H1 (cell line): ENCODE measurements at regions not wholly inside any gene's neighbourhood (a gene's known extent, or its start where the extent isn't known, plus 50 kb on each side); places are given as distances from the start of the nearest gene placed in this dataset.

ENCODE experiments used
- CTCF ChIA-PET: fragments of 300-600 bp; sonication (Branson Sonifier 250); formaldehyde crosslinking; loops from one replicate; lab custom pipeline; 2021; ENCODE audit not compliant: partially characterized antibody; lab: Charles Lee
- POLR2A ChIA-PET: fragments of 300-600 bp; sonication (Branson Sonifier 250); formaldehyde crosslinking; loops from one replicate; lab custom pipeline; 2021; ENCODE audit warnings: inconsistent platforms; ENCODE audit not compliant: partially characterized antibody; lab: Charles Lee
- DNase-seq, 2 experiments: peaks; one replicate each; pipeline versions ENCODE4 v3.0.0 to v3.0.0-alpha.2; 2010 to 2022; ENCODE audit warnings: low spot score in 2 of 2, low read depth in 1 of 2, mixed read lengths in 1 of 2
- FAIRE-seq: peaks from 2 replicates; lab custom pipeline; 2011; peaks lifted over from hg19 to GRCh38; lab: Jason Lieb, UNC
- H2AFZ ChIP-seq: 2 replicates; pipeline ENCODE4 v1.8.1; 2012; ENCODE audit warnings: low read length, inconsistent platforms
- H2AK5ac ChIP-seq: 2 replicates; pipeline ENCODE4 v1.6.1; 2013; ENCODE audit warnings: low read depth, low read length
- H2BK120ac ChIP-seq: replicated peaks from 2 replicates; pipeline ENCODE3; 2013; ENCODE audit warnings: low read depth, low read length, inconsistent platforms
- H2BK12ac ChIP-seq: 2 replicates; pipeline ENCODE4 v1.6.1; 2013; ENCODE audit warnings: low read depth, low read length
- H2BK15ac ChIP-seq: 2 replicates; pipeline ENCODE4 v1.6.1; 2013; ENCODE audit warnings: low read length
- H2BK20ac ChIP-seq: 2 replicates; pipeline ENCODE4 v1.6.1; 2013; ENCODE audit warnings: low read length
- H2BK5ac ChIP-seq: 2 replicates; pipeline ENCODE4 v1.6.1; 2013; ENCODE audit warnings: low read depth, low read length
- H3K14ac ChIP-seq: 2 replicates; pipeline ENCODE4 v1.6.1; 2013; ENCODE audit warnings: inconsistent platforms; ENCODE audit not compliant: insufficient read length
- H3K18ac ChIP-seq: 2 replicates; pipeline ENCODE4 v1.6.1; 2013; ENCODE audit warnings: low read length; ENCODE audit errors: extremely low read depth
- H3K23ac ChIP-seq: 2 replicates; pipeline ENCODE4 v1.6.1; 2013; ENCODE audit warnings: inconsistent platforms; ENCODE audit not compliant: insufficient read length
- H3K23me2 ChIP-seq: 2 replicates; pipeline ENCODE4 v1.6.1; 2013; ENCODE audit warnings: low read depth, low read length
- H3K27ac ChIP-seq: 2 replicates; pipeline ENCODE4 v1.6.1; 2011; ENCODE audit warnings: low read depth, low read length, inconsistent platforms
- H3K27me3 ChIP-seq, 4 experiments: replicated peaks in 1 of 4; 1 replicate in 1 of 4; 2 replicates in 3 of 4; pipeline versions ENCODE4 v1.6.1 to v1.8.1; 2011 to 2013; ENCODE audit warnings: low read length in 3 of 4, mild to moderate bottlenecking in 3 of 4, inconsistent platforms in 2 of 4, mixed read lengths in 2 of 4, moderate library complexity in 1 of 4; ENCODE audit not compliant: control insufficient read depth in 3 of 4, insufficient read depth in 3 of 4; ENCODE audit errors: extremely low read depth in 1 of 4
- H3K36me3 ChIP-seq, 4 experiments: 2 replicates each; pipeline versions ENCODE4 v1.6.1 to v1.8.1; 2011 to 2013; ENCODE audit warnings: mild to moderate bottlenecking in 4 of 4, low read length in 3 of 4, moderate library complexity in 2 of 4, control low read depth in 1 of 4, inconsistent platforms in 1 of 4; ENCODE audit not compliant: insufficient read depth in 4 of 4, control insufficient read depth in 2 of 4
- H3K4ac ChIP-seq: replicated peaks from 2 replicates; pipeline ENCODE3; 2013; ENCODE audit warnings: low read length, low read depth, mixed read lengths, inconsistent platforms; ENCODE audit not compliant: insufficient read length
- H3K4me1 ChIP-seq, 4 experiments: replicated peaks in 1 of 4; 1 replicate in 1 of 4; 2 replicates in 3 of 4; pipeline versions ENCODE4 v1.6.1 to v1.8.1; 2011 to 2013; ENCODE audit warnings: low read length in 3 of 4, inconsistent platforms in 2 of 4, mixed read lengths in 1 of 4; ENCODE audit not compliant: insufficient read depth in 4 of 4, control insufficient read depth in 3 of 4
- H3K4me2 ChIP-seq, 2 experiments: 2 replicates each; pipeline versions ENCODE4 v1.6.1 to v1.8.1; 2011 to 2013; ENCODE audit warnings: low read depth in 2 of 2, low read length in 2 of 2, control low read depth in 1 of 2, inconsistent platforms in 1 of 2, mild to moderate bottlenecking in 1 of 2; ENCODE audit not compliant: insufficient read depth in 1 of 2
- H3K4me3 ChIP-seq, 4 experiments: fragments of 200-600, 300-600 bp in 1 of 4; sonication (generic), shearing (Covaris generic), sonication (Bioruptor Twin) in 1 of 4; 2 replicates each; pipeline versions ENCODE4 v1.5.1 to v1.8.1; 2011 to 2016; ENCODE audit warnings: low read length in 4 of 4, low read depth in 3 of 4, control low read depth in 2 of 4, inconsistent platforms in 2 of 4, mild to moderate bottlenecking in 2 of 4, mixed read lengths in 1 of 4, moderate library complexity in 1 of 4; ENCODE audit not compliant: insufficient read depth in 2 of 4; ENCODE audit errors: extremely low read depth in 1 of 4
- H3K56ac ChIP-seq: replicated peaks from 2 replicates; pipeline ENCODE3; 2013; ENCODE audit warnings: low read depth, mild to moderate bottlenecking, mixed read lengths, low read length, inconsistent platforms; ENCODE audit not compliant: insufficient read length
- H3K79me1 ChIP-seq: 2 replicates; pipeline ENCODE4 v1.6.1; 2013; ENCODE audit warnings: low read depth, low read length, control low read depth
- H3K79me2 ChIP-seq, 2 experiments: 2 replicates each; pipeline versions ENCODE4 v1.6.1 to v1.8.1; 2012 to 2013; ENCODE audit warnings: low read length in 2 of 2, mild to moderate bottlenecking in 2 of 2, inconsistent platforms in 1 of 2; ENCODE audit not compliant: insufficient read depth in 2 of 2, control insufficient read depth in 1 of 2
- H3K9ac ChIP-seq, 4 experiments: replicated peaks in 1 of 4; 1 replicate in 1 of 4; 2 replicates in 3 of 4; pipeline versions ENCODE4 v1.6.1 to v1.8.1; 2011 to 2013; ENCODE audit warnings: low read depth in 3 of 4, low read length in 3 of 4, control low read depth in 2 of 4, mild to moderate bottlenecking in 2 of 4, moderate library complexity in 2 of 4, inconsistent platforms in 1 of 4; ENCODE audit errors: extremely low read depth in 1 of 4
- H3K9me3 ChIP-seq, 2 experiments: 2 replicates each; pipeline versions ENCODE4 v1.6.1 to v1.8.1; 2012 to 2013; ENCODE audit warnings: mild to moderate bottlenecking in 2 of 2, moderate library complexity in 2 of 2, control low read depth in 1 of 2, inconsistent platforms in 1 of 2, low read depth in 1 of 2, low read length in 1 of 2, mixed read lengths in 1 of 2; ENCODE audit not compliant: insufficient read depth in 2 of 2
- H4K20me1 ChIP-seq, 2 experiments: replicated peaks in 1 of 2; 2 replicates each; pipeline versions ENCODE3 to v1.8.1; 2011 to 2013; ENCODE audit warnings: inconsistent platforms in 2 of 2, low read length in 2 of 2, mild to moderate bottlenecking in 1 of 2; ENCODE audit not compliant: insufficient read depth in 2 of 2, control insufficient read depth in 1 of 2
- H4K5ac ChIP-seq: 2 replicates; pipeline ENCODE4 v1.6.1; 2013; ENCODE audit warnings: low read length, low read depth, mixed read lengths, inconsistent platforms; ENCODE audit not compliant: insufficient read length
- H4K8ac ChIP-seq: 2 replicates; pipeline ENCODE4 v1.8.0; 2013; ENCODE audit warnings: mild to moderate bottlenecking, moderate library complexity, low read length, inconsistent platforms; ENCODE audit not compliant: insufficient read depth; ENCODE audit errors: extremely low read depth
- H4K91ac ChIP-seq: replicated peaks from 2 replicates; pipeline ENCODE3; 2013; ENCODE audit warnings: low read length, mixed read lengths, inconsistent platforms; ENCODE audit not compliant: insufficient read length
- CEBPB ChIP-seq: IDR thresholded peaks from 2 replicates; pipeline ENCODE4 v1.6.1; 2012; ENCODE audit warnings: low read depth, low read length
- EGR1 ChIP-seq: IDR thresholded peaks from 2 replicates; pipeline ENCODE4 v1.6.1; 2011; ENCODE audit warnings: low read depth, low read length, borderline replicate concordance
- POLR2AphosphoS5 ChIP-seq: IDR thresholded peaks from 2 replicates; pipeline ENCODE4 v1.6.1; 2011; ENCODE audit warnings: low read depth, low read length
- RBBP5 ChIP-seq: IDR thresholded peaks from 2 replicates; pipeline ENCODE4 v1.7.1; 2012; ENCODE audit warnings: low read depth, mild to moderate bottlenecking, inconsistent platforms, low read length, moderate library complexity, borderline replicate concordance
- SP2 ChIP-seq: IDR thresholded peaks from 2 replicates; pipeline ENCODE4 v1.6.1; 2012; ENCODE audit warnings: mild to moderate bottlenecking, low read length, inconsistent platforms
- TAF7 ChIP-seq: optimal IDR thresholded peaks from 2 replicates; pipeline ENCODE3; 2011; ENCODE audit warnings: low read depth, mild to moderate bottlenecking, inconsistent platforms, low read length, moderate library complexity, borderline replicate concordance
- WGBS, 2 experiments: shearing (Covaris generic) in 1 of 2; methylation state at CpG; one replicate each; pipeline versions ENCODE4 v1.1.6 to v1.1.7; 2013 to 2015; ENCODE audit warnings: low lambda C conversion rate in 2 of 2, mixed read lengths in 2 of 2, inconsistent platforms in 1 of 2, low coverage in 1 of 2, missing lambda C conversion rate in 1 of 2; ENCODE audit not compliant: insufficient replicate concordance in 2 of 2, insufficient coverage in 1 of 2, insufficient read length in 1 of 2; ENCODE audit errors: extremely low coverage in 1 of 2, missing lambda C conversion rate in 1 of 2; 5-methylcytosine and 5-hydroxymethylcytosine counted together

DNA sequence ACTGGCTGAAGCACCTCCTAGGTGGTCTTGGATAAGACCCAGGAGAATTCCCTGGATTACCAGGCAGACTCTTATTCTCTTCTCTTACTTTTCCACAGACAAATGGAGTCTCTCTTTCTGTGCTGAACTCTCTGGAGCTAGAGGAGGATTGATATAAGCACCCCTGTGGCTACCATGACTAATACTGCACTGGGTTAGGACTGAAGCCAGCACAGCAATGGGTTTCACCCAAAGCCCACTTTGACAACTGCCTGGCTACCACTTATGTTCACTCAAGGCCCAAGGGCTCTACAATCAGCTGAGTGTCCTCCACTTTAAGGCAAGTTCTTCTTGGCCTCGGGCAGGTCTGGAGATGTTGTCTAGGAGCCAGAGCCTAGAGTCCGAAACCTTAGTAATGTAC lies 225.5 kb downstream of the DIPK2A start:
- WGBS, 2 experiments: 96% methylated on average over 2 of the region's 2 CpGs; no CpG with 5 or more reads in 1 of the 2 experiments
- no peak overlapping the region for H3K56ac ChIP-seq
- no peak for TF ChIP-seq EGR1
- TF ChIP-seq POLR2AphosphoS5: no peak
- no peak for TF ChIP-seq SP2
- no peak for TF ChIP-seq TAF7
- TF ChIP-seq CEBPB: no peak
- TF ChIP-seq RBBP5: no peak

More for the DNA sequence above, 225.5 kb downstream of the DIPK2A start:
- no peak overlapping the region for H3K23ac ChIP-seq
- no peaks in the 10 kb centered on the region for H3K79me1 ChIP-seq
- no peak overlapping the region for H2BK120ac ChIP-seq
- no peak overlapping the region for H2BK12ac ChIP-seq
- no peak overlapping the region for H2BK20ac ChIP-seq
- H3K9me3 ChIP-seq: peaks cover 0 to 3% of the 10 kb centered on the region in 2 experiments; a peak in 1 of 4 replicates
- H4K5ac ChIP-seq: no peak overlapping the region
- H3K4me3 ChIP-seq: no peak overlapping the region
- no peak for FAIRE-seq
- H3K23me2 ChIP-seq: no peaks in the 10 kb centered on the region
- no peaks in the 10 kb centered on the region for H3K4me1 ChIP-seq
- no peak overlapping the region for H3K27ac ChIP-seq
- H4K20me1 ChIP-seq: no peaks in the 10 kb centered on the region
- no peak overlapping the region for H2AFZ ChIP-seq
- no peak overlapping the region for H2AK5ac ChIP-seq
- H4K91ac ChIP-seq: no peak overlapping the region
- no peak overlapping the region for H3K4ac ChIP-seq
- no peak overlapping the region for H3K18ac ChIP-seq
- H4K8ac ChIP-seq: no peak overlapping the region
- no peak overlapping the region for H3K4me2 ChIP-seq
- H3K14ac ChIP-seq: no peak overlapping the region
- DNase-seq: no peak
- H2BK5ac ChIP-seq: no peak overlapping the region
- ChIA-PET CTCF (interaction anchor here (1.1 kb wide), 1 partner anchor 11 kb away, joined by 3 read pairs; no protein-coding TSS in a partner anchor), POLR2A (no interaction called here)
- H3K9ac ChIP-seq: no peak overlapping the region
- no peaks in the 10 kb centered on the region for H3K36me3 ChIP-seq
- no peak overlapping the region for H2BK15ac ChIP-seq
- H3K79me2 ChIP-seq: no peaks in the 10 kb centered on the region
- no peaks in the 10 kb centered on the region for H3K27me3 ChIP-seq
